ENCODE measurements at regions not wholly inside any gene's neighbourhood (a gene's known extent, or its start where the extent isn't known, plus 50 kb on each side); places are given as distances from the start of the nearest gene placed in this dataset.

- no TSS peak for BruUV-seq (replicated peaks)
- CTCF ChIA-PET = interaction anchor here (0.6 to 0.8 kb wide), 3 partner anchors 41 to 390 kb away, joined by 3 to 5 read pairs (median 4); no protein-coding TSS in a partner anchor
- Histone ChIP-seq H3K9ac (ENCODE audit: control insufficient read depth, insufficient read depth, low read length) (no peak overlapping the region), H4K20me1 (ENCODE audit: control insufficient read depth, insufficient read depth) (no peaks in the 10 kb centered on the region), H3K4me3 (no peak overlapping the region), H3K27me3 (replicated peaks in 1 of 2; ENCODE audit: control insufficient read depth in 2 of 2, insufficient read depth in 2 of 2, low read length in 1 of 2) (no peaks in the 10 kb centered on the region), H3K4me2 (ENCODE audit: control insufficient read depth, insufficient read depth) (0 out of 2 replicates have a peak overlapping the region, but pooled peaks have one; percentile 4), H3K36me3 (ENCODE audit: control insufficient read depth in 2 of 2, insufficient read depth in 2 of 2, low read length in 1 of 2) (no peaks in the 10 kb centered on the region), H3K4me1 (ENCODE audit: control insufficient read depth, insufficient read depth, low read length) (peaks cover 32% of the 10 kb centered on the region), H2AFZ (ENCODE audit: control insufficient read depth, low read depth, low read length) (no peak overlapping the region), H3K27ac (ENCODE audit: control insufficient read depth, insufficient read depth) (no peak overlapping the region), H3K9me3 (replicated peaks; ENCODE audit: control insufficient read depth, insufficient read depth, low read length) (no peaks in the 10 kb centered on the region), H3K79me2 (ENCODE audit: control insufficient read depth, insufficient read depth, low read length) (no peaks in the 10 kb centered on the region)
- FAIRE-seq = no peak
- no peak for ATAC-seq
- POLR2A ChIA-PET = interaction anchor here (0.8 to 1.0 kb wide), 2 partner anchors 35 to 55 kb away, joined by 3 read pairs; no protein-coding TSS in a partner anchor
- intact Hi-C loops (cut with micrococcal nuclease; ENCODE audit: unreplicated experiment) (loop anchor here (5.0 kb wide), 1 partner anchor 56 kb away; the partner anchor contains the start of gene PIP4K2A), in situ Hi-C loops (cut with MboI) (no loop called here)
- SMC1A ChIA-PET (ENCODE audit: uncharacterized antibody, unreplicated experiment) = interaction anchor here (0.6 to 2.6 kb wide), 9 partner anchors 11 to 118 kb away, joined by 3 to 18 read pairs (median 3); no protein-coding TSS in a partner anchor
- TF ChIP-seq SRF (IDR thresholded peaks at IDR 0.05; ENCODE audit: low read depth in 2 of 2, low read length in 2 of 2) (no peak), CBX5 (IDR thresholded peaks at IDR 0.05; ENCODE audit: low read depth) (no peak), PML (IDR thresholded peaks at IDR 0.05; ENCODE audit: low read length) (no peak), FOXK2 (IDR thresholded peaks at IDR 0.05) (no peak), MYB (IDR thresholded peaks at IDR 0.05; ENCODE audit: borderline replicate concordance, low read depth, low read length) (no peak), NKRF (conservative IDR thresholded peaks at IDR 0.05) (no peak), BCLAF1 (IDR thresholded peaks at IDR 0.05) (no peak)
- 100% methylated on average over 2 of the region's 2 CpGs for WGBS (ENCODE audit: insufficient coverage, insufficient replicate concordance, low lambda C conversion rate, missing lambda C conversion rate)
- RAD21 ChIA-PET (ENCODE audit: unreplicated experiment) = interaction anchor here (0.7 to 2.8 kb wide), 6 partner anchors 16 to 140 kb away, joined by 3 to 11 read pairs (median 5); no protein-coding TSS in a partner anchor
- DNase-seq (ENCODE audit: low read depth, low spot score) = no peak
Measured at GRCh38 chr10:22767859-22768258, 53.5 kb upstream of the PIP4K2A start.
